Sigmoid colon (tissue), 4 donors: ENCODE measurements at regions not wholly inside any gene's neighbourhood (a gene's known extent, or its start where the extent isn't known, plus 50 kb on each side); places are given as distances from the start of the nearest gene placed in this dataset.

ENCODE experiments used
- CTCF ChIP-seq, 4 experiments: fragments of 450-650 bp in 3 of 4; fragments of 200-600 bp in 1 of 4; IDR thresholded peaks; one replicate each; pipeline ENCODE4 v1.5.1; 2016 to 2019; ENCODE audit warnings: antibody characterized with exemption in 4 of 4, mild to moderate bottlenecking in 3 of 4, moderate library complexity in 2 of 4
- POLR2AphosphoS5 ChIP-seq, 4 donors: sonication (generic); formaldehyde crosslinking; IDR thresholded peaks; one replicate each; pipeline ENCODE4 v1.6.1; 2017; ENCODE audit warnings: antibody characterized with exemption in 4 of 4

DNA sequence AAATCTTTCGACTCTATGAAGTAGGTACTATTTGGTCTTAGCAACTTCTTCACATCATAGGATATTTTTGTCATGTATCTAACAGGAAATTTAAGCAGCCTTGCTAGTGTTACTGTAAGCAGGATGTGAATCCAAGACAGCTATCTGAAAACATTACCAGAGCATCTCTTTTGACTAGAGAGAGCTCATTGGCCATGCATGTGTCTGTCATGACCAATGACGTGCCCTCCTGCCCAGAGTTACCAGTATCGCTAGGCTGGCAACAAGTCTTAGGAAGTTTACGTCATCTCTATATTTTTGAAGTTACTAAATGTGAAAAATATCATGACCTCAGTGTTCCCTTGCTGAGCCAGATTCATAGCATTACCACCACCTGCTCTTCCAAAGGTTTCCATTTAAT is 130.9 kb upstream of the TP63 start:
- TF ChIP-seq CTCF (IDR thresholded peaks at IDR 0.05) (no peak), POLR2AphosphoS5 (IDR thresholded peaks at IDR 0.05) (no peak)
